NT2/D1 (cell line): ENCODE measurements at regions not wholly inside any gene's neighbourhood (a gene's known extent, or its start where the extent isn't known, plus 50 kb on each side); places are given as distances from the start of the nearest gene placed in this dataset.

ENCODE experiments used
- SUZ12 ChIP-seq: IDR thresholded peaks from 2 replicates; pipeline ENCODE4 v1.6.1; 2011; ENCODE audit not compliant: insufficient read length, insufficient read depth; ENCODE audit errors: extremely low read depth
- YY1 ChIP-seq: IDR thresholded peaks from 2 replicates; pipeline ENCODE4 v1.6.1; 2011; ENCODE audit not compliant: insufficient read length, insufficient read depth

GRCh38 chr4:115670930-115671329, 557.5 kb upstream of the NDST4 start:
- TF ChIP-seq YY1 (no peak), SUZ12 (no peak)
